Heart right ventricle (tissue), 16 donors: ENCODE measurements at regions not wholly inside any gene's neighbourhood (a gene's known extent, or its start where the extent isn't known, plus 50 kb on each side); places are given as distances from the start of the nearest gene placed in this dataset.

Experiments used
- ATAC-seq, 8 donors: fragments of 200-7000 bp; cut with Tn5 transposase; one replicate each; pipeline ENCODE4 v1.9.1; 2020; ENCODE audit warnings: mild to moderate bottlenecking in 8 of 8, moderate library complexity in 8 of 8, moderate number of reproducible peaks in 1 of 8
- DNase-seq, 2 donors: peaks; one replicate each; pipeline ENCODE4 v3.0.0-alpha.2; 2020
- H3K27ac ChIP-seq, 10 donors: fragments of 200-600 bp; sonication (generic) in 2 of 10; one replicate each; pipeline versions ENCODE4 v1.5.0 to v1.8.0; 2020 to 2022; ENCODE audit warnings: mild to moderate bottlenecking in 3 of 10
- H3K27me3 ChIP-seq, 7 donors: fragments of 200-600 bp; one replicate each; pipeline ENCODE4 v1.8.0; 2021 to 2022; ENCODE audit warnings: mild to moderate bottlenecking in 2 of 7
- H3K36me3 ChIP-seq, 9 donors: fragments of 200-600 bp; sonication (generic) in 1 of 9; one replicate each; pipeline versions ENCODE4 v1.5.0 to v1.8.0; 2020 to 2022; ENCODE audit warnings: mild to moderate bottlenecking in 2 of 9
- H3K4me1 ChIP-seq, 9 donors: fragments of 200-600 bp; sonication (generic) in 1 of 9; one replicate each; pipeline versions ENCODE4 v1.5.0 to v1.8.0; 2020 to 2022; ENCODE audit warnings: mild to moderate bottlenecking in 4 of 9
- H3K4me3 ChIP-seq, 10 donors: fragments of 200-600 bp; sonication (generic) in 2 of 10; one replicate each; pipeline versions ENCODE4 v1.5.0 to v1.8.0; 2020 to 2022; ENCODE audit warnings: mild to moderate bottlenecking in 7 of 10, moderate library complexity in 2 of 10
- H3K9me3 ChIP-seq, 11 donors: fragments of 200-600 bp in 10 of 11; sonication (generic) in 2 of 11; one replicate each; pipeline versions ENCODE4 v1.5.0 to v1.8.0; 2013 to 2022; ENCODE audit warnings: mild to moderate bottlenecking in 2 of 11, control low read depth in 1 of 11, moderate library complexity in 1 of 11
- CTCF ChIP-seq, 9 donors: fragments of 200-600 bp; sonication (generic) in 2 of 9; IDR thresholded peaks; one replicate each; pipeline versions ENCODE4 v1.5.0 to v1.8.0; 2021 to 2022; ENCODE audit warnings: antibody characterized with exemption in 9 of 9, mild to moderate bottlenecking in 5 of 9, moderate library complexity in 1 of 9
- WGBS, 2 donors: extraction: QIAGEN DNeasy Blood & Tissue Kit; methylation state at CpG; one replicate each; pipeline ENCODE4 v1.1.7; 2013; ENCODE audit warnings: inconsistent platforms in 1 of 2; 5-methylcytosine and 5-hydroxymethylcytosine counted together
- intact Hi-C, 10 donors: fragments of 100-400 bp; cut with DNase I; formaldehyde crosslinking; loops; one replicate each; pipeline versions ENCODE4 v1.11.1 to v1.14.2; 2022
- donor health status: Arrhythmogenic right ventricular cardiomyopathy.
- donor health status: ischemic (EF 13 %, LVEDD 7.1; RV severe dilation, severe dysfunction).
- donor health status: healthy with polysubstance abuse.
- donor health status: DM: no; HTN: yes; CAD: no.
- donor health status: DM: no; HTN: no; CAD: no.
- donor health status: ischemic (EF 25% LVEDD 6.9; RV normal size, moderate dysfunction).
- donor health status: ischemic (EF 25% LVEDD 5.7; RV mildly dilated, moderate dysfunction).
- donor health status: healthy.
- donor health status: DM: yes; HTN: yes; CAD: no.
- donor health status: Ischemic cardiomyopathy.
- donor health status: ischemic (EF 35%, LVEDD 5.7; RV mildly dilated, moderate dysfunction).
- donor health status: nonischemic (EF 11% LVEDD 7.7; RV severe dilation, severe dysfunction).
- donor health status: DM: yes; HTN: yes; CAD: no.
- donor health status: PGD.
- donor health status: ischemic (EF 29% LVEDD 5.4; RV normal size, mild dysfunction).
- donor health status: nonischemic (EF 23%, LVEDD 6.1; RV moderate dilation, normal function).

- DNase-seq, result no peak
- intact Hi-C loops, result loop anchor here in 6 of 10 donors (5.0 to 10.0 kb wide), 7 partner anchors 704 to 1764 kb away; no protein-coding TSS in a partner anchor
- H3K27me3 ChIP-seq, result no peaks in the 10 kb centered on the region
- TF ChIP-seq CTCF (IDR thresholded peaks at IDR 0.05), result peak in 8 of 9 donors; percentile 19 to 73 (median 61)
- no peak overlapping the region for H3K27ac ChIP-seq
- no peaks in the 10 kb centered on the region for H3K9me3 ChIP-seq
- ATAC-seq, result peak in 3 of 8 donors; percentile 27 to 53 (median 45)
- H3K4me1 ChIP-seq, result no peaks in the 10 kb centered on the region
- no peak overlapping the region for H3K4me3 ChIP-seq
- no peaks in the 10 kb centered on the region for H3K36me3 ChIP-seq
- 9% methylated on average over 2 of the region's 2 CpGs for WGBS, 2 donors
These were observed 343.6 kb upstream of the SYT4 start for GRCh38 chr18:43620936-43621335.

- Histone ChIP-seq H3K27me3 (no peaks in the 10 kb centered on the region), H3K4me1 (no peaks in the 10 kb centered on the region), H3K9me3 (no peaks in the 10 kb centered on the region), H3K36me3 (no peaks in the 10 kb centered on the region), H3K27ac (no peak overlapping the region), H3K4me3 (no peak overlapping the region)
- 78 to 82% methylated on average over 3 of the region's 3 CpGs for WGBS, 2 donors
- TF ChIP-seq CTCF (IDR thresholded peaks at IDR 0.05), result no peak
- DNase-seq, result no peak
- intact Hi-C loops, result loop anchor here in 6 of 10 donors (5.0 to 10.0 kb wide), 7 partner anchors 703 to 1763 kb away; no protein-coding TSS in a partner anchor
- no peak for ATAC-seq
These were observed 344.7 kb upstream of the SYT4 start for GRCh38 chr18:43622024-43622423.

GRCh38 chr18:43625582-43625981 lies 348.3 kb upstream of the SYT4 start:
- H3K27ac ChIP-seq, result no peak overlapping the region
- no peak for DNase-seq
- no peaks in the 10 kb centered on the region for H3K27me3 ChIP-seq
- H3K36me3 ChIP-seq, result no peaks in the 10 kb centered on the region
- 26 to 45% methylated on average over 1 of the region's 1 CpG for WGBS, 2 donors
- ATAC-seq, result no peak
- TF ChIP-seq CTCF (IDR thresholded peaks at IDR 0.05), result no peak
- no peak overlapping the region for H3K4me3 ChIP-seq
- intact Hi-C loops, result loop anchor here in 6 of 10 donors (5.0 to 10.0 kb wide), 5 partner anchors 699 to 1759 kb away; no protein-coding TSS in a partner anchor
- no peaks in the 10 kb centered on the region for H3K9me3 ChIP-seq
- H3K4me1 ChIP-seq, result no peaks in the 10 kb centered on the region

GRCh38 chr18:43627848-43628530 lies 350.7 kb upstream of the SYT4 start:
- Histone ChIP-seq H3K4me3 (no peak overlapping the region), H3K27me3 (peaks cover 0 to 5% (median 0%) of the 10 kb centered on the region in 7 donors), H3K4me1 (peaks cover 0 to 3% (median 0%) of the 10 kb centered on the region in 9 donors), H3K36me3 (no peaks in the 10 kb centered on the region), H3K9me3 (no peaks in the 10 kb centered on the region), H3K27ac (no peak overlapping the region)
- DNase-seq, result no peak
- WGBS, 2 donors, result 56 to 86% methylated on average over 3 of the region's 3 CpGs
- TF ChIP-seq CTCF (IDR thresholded peaks at IDR 0.05), result no peak
- intact Hi-C loops, result loop anchor here in 6 of 10 donors (5.0 to 10.0 kb wide), 5 partner anchors 697 to 1757 kb away; no protein-coding TSS in a partner anchor
- ATAC-seq, result no peak
